Effector memory CD8-positive, alpha-beta T cell (primary cell): ENCODE measurements at regions not wholly inside any gene's neighbourhood (a gene's known extent, or its start where the extent isn't known, plus 50 kb on each side); places are given as distances from the start of the nearest gene placed in this dataset.
"Not testable (repeated sequence)": the region's sequence is repeated elsewhere in the genome, so short reads cannot be mapped to it uniquely, and the experiment has no call there.

Source experiments
- ATAC-seq: fragments of 150-1000 bp; cut with Tn5 transposase; replicated peaks from 2 replicates; pipeline ENCODE4 v1.10.0; 2021; ENCODE audit warnings: mild to moderate bottlenecking, moderate library complexity
- DNase-seq, 3 experiments: peaks; one replicate each; pipeline ENCODE4 v3.0.0; 2021
- H3K27ac Mint-ChIP-seq, 2 donors: one replicate each; pipeline ENCODE4 v1.8.0; 2022; ENCODE audit warnings: mild to moderate bottlenecking in 2 of 2, mixed read lengths in 2 of 2, moderate library complexity in 2 of 2
- H3K27me3 Mint-ChIP-seq, 2 donors: one replicate each; pipeline ENCODE4 v1.8.0; 2022; ENCODE audit warnings: mixed read lengths in 2 of 2
- H3K36me3 Mint-ChIP-seq: one replicate; pipeline ENCODE4 v1.8.0; 2022; ENCODE audit warnings: mild to moderate bottlenecking, moderate library complexity, mixed read lengths; ENCODE audit not compliant: insufficient read depth
- H3K4me1 Mint-ChIP-seq, 2 donors: one replicate each; pipeline ENCODE4 v1.8.0; 2022; ENCODE audit warnings: low read depth in 2 of 2, mixed read lengths in 2 of 2
- H3K4me3 Mint-ChIP-seq, 2 donors: one replicate each; pipeline ENCODE4 v1.8.0; 2022; ENCODE audit warnings: mild to moderate bottlenecking in 2 of 2, mixed read lengths in 2 of 2, moderate library complexity in 2 of 2
- H3K9me3 Mint-ChIP-seq, 2 donors: one replicate each; pipeline ENCODE4 v1.8.0; 2022; ENCODE audit warnings: mixed read lengths in 2 of 2

DNA sequence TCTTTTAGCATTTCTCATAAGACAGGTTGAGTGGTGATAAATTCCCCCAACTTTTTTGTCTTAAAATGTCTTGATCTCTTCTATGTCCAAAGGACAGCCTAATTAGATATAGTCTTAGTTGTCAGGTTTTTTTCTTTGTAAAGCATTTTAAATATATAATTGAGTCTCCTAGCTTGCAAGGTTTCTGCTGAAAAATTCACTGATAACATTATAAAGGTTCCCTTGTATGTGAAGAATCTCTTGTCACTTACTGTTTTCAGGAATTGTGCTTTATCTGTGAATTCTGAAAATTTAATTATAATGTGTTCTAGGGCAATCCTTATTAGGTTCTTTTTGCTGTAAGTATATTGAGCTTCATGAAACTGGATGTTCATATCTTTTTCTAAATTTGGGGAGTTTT lies 96.8 kb upstream of the ZNF92 start:
- ATAC-seq (no peak), DNase-seq (no peak)
- peaks cover 51 to 81% of the 10 kb centered on the region in 2 donors for H3K27me3 Mint-ChIP-seq
- no peak overlapping the region for H3K4me3 Mint-ChIP-seq
- no peaks in the 10 kb centered on the region for H3K36me3 Mint-ChIP-seq
- H3K9me3 Mint-ChIP-seq, result peaks cover 0 to 9% of the 10 kb centered on the region in 2 donors
- H3K4me1 Mint-ChIP-seq, result no peaks in the 10 kb centered on the region
- H3K27ac Mint-ChIP-seq, result no peak overlapping the region

DNA sequence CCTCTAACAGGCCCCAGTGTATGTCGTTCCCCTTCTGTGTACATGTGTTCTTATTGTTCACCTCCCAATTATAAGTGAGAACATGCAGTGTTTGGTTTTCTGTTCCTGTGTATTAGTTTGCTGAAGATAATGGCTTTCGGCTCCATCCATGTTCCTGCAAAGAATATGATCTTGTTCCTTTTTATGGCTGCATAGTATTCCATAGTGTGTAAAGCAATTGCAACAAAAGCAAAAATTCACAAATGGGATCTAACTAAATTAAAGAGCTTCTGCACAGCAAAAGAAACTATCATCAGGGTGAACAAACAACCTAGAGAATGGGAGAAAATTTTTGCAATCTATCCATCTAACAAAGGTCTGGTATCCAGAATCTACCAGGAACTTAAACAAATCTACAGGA lies 102.2 kb upstream of the ZNF92 start:
- H3K9me3 Mint-ChIP-seq, DNase-seq, ATAC-seq, H3K27ac Mint-ChIP-seq, H3K4me1 Mint-ChIP-seq, H3K4me3 Mint-ChIP-seq, H3K36me3 Mint-ChIP-seq: not testable (repeated sequence)
- H3K27me3 Mint-ChIP-seq, result peaks cover 59 to 85% of the 10 kb centered on the region in 2 donors

DNA sequence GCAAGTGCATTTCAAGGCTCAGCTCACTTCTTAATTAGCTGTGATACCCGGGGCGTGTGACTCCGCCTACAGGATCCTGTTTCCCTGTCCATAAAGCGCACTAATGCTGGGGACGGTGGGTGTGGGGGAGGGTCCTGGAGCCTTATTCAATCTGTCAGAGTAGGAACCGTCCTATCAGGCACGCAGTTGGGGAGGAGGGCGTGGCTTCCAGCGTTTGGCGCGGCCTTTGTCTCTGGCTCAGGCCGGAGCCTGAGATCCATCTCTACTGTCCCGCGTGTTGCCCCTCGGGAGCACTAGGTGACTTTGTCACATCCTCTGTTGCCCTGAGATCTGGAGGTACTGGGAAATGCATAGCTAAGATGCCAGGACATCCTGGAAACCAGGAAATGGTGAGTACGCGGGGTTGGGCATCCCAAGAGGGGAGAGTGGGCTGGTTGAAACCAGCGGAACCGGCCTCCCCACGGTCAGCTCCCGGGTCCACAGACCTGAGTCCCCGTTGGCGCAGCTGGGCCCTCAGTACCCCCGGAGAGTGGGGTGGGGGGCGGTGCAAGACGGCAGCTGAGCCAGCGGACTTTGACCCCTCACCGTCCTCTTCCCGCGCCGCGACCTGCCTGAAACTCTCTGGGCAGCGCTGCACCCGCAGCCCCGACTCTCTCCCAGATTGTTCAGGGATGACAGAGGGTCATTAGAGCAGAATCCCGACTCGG lies 104.4 kb upstream of the ZNF92 start:
- no peak overlapping the region for H3K27ac Mint-ChIP-seq
- peak; percentile 65 for ATAC-seq
- H3K36me3 Mint-ChIP-seq, result no peaks in the 10 kb centered on the region
- no peaks in the 10 kb centered on the region for H3K9me3 Mint-ChIP-seq
- H3K27me3 Mint-ChIP-seq, result peaks cover 55 to 70% of the 10 kb centered on the region in 2 donors
- DNase-seq, result no peak
- H3K4me1 Mint-ChIP-seq, result peaks cover 5 to 7% of the 10 kb centered on the region in 2 donors
- peak overlapping the region; percentile 75 to 76 for H3K4me3 Mint-ChIP-seq

DNA sequence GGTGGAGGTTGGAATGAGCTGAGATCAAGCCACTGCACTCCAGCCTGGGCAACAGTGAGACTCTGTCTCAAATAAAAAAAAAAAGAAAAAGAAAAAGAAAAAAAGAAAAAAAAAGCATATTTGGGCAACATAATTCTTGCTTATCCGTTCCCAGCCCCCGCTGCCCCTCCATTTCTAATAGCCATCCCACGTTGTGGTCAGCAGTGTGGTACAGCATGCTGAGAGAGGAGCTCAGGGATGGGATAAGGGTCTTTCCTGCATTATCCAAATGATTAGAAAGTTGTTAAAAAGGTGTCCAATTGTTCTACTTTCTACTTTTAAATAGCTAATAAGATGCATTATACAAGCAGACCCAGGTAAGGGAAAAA lies 104.9 kb upstream of the ZNF92 start:
- ATAC-seq (no peak), DNase-seq (no peak)
- peaks cover 52 to 65% of the 10 kb centered on the region in 2 donors for H3K27me3 Mint-ChIP-seq
- no peaks in the 10 kb centered on the region for H3K36me3 Mint-ChIP-seq
- H3K27ac Mint-ChIP-seq, result no peak overlapping the region
- peak overlapping the region; percentile 75 to 76 for H3K4me3 Mint-ChIP-seq
- no peaks in the 10 kb centered on the region for H3K9me3 Mint-ChIP-seq
- H3K4me1 Mint-ChIP-seq, result peaks cover 5 to 7% of the 10 kb centered on the region in 2 donors

DNA sequence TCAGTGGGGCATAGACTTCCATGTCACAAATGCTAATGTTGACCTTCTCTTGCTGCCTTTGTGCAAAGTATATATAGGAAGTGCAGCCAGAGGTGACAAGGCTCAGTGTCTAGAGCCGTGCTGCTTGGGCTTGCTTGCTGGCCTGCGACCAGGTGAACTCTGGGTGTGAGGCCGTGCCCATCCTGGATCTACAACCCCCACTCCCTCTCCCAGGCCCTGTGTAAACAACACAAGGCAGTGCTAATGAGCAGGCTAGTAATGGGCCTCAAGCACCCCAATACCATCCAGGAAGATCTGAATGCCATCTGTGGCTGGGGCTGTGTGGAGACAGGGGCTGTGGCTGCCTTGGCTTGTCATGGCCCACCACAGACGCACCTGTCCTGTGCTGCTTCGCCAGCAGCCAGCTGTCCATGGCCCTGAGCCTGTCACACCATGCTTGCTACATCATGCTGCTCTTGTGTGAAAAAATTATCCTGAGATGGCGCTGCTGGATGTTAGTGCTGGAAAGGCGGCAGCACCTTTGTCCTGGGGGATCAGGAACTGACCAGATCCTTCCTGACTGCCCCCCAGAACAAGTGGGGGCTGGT lies 107.6 kb upstream of the ZNF92 start:
- DNase-seq (no peak), ATAC-seq (no peak)
- Mint-ChIP-seq H3K9me3 (no peaks in the 10 kb centered on the region), H3K4me3 (no peak overlapping the region), H3K27ac (no peak overlapping the region), H3K27me3 (peaks cover 31 to 49% of the 10 kb centered on the region in 2 donors), H3K36me3 (no peaks in the 10 kb centered on the region), H3K4me1 (peaks cover 5 to 7% of the 10 kb centered on the region in 2 donors)

DNA sequence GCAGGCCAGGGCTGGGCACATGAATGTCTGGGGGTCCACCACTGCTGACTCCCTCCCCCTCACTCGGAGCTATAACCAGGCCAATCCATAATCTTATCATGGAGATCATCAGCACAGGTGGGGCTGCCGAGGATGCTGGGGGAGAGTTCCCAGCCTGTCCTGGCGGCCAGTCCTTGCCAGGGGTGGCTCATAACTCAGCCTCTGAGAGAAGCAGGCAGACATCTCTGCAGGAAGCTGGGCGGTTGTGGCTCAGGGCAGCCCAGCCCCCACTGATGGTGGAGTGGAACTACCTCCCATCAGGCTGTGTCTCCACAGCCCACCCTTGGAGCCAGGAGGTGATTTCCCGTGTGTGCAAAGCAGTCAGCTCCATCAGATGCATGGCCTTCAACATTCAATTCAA lies 109.4 kb upstream of the ZNF92 start:
- H3K27ac Mint-ChIP-seq, result no peak overlapping the region
- peaks cover 3 to 4% of the 10 kb centered on the region in 2 donors for H3K4me1 Mint-ChIP-seq
- H3K9me3 Mint-ChIP-seq, result no peaks in the 10 kb centered on the region
- H3K36me3 Mint-ChIP-seq, result no peaks in the 10 kb centered on the region
- DNase-seq (no peak), ATAC-seq (no peak)
- peaks cover 19 to 35% of the 10 kb centered on the region in 2 donors for H3K27me3 Mint-ChIP-seq
- H3K4me3 Mint-ChIP-seq, result no peak overlapping the region

DNA sequence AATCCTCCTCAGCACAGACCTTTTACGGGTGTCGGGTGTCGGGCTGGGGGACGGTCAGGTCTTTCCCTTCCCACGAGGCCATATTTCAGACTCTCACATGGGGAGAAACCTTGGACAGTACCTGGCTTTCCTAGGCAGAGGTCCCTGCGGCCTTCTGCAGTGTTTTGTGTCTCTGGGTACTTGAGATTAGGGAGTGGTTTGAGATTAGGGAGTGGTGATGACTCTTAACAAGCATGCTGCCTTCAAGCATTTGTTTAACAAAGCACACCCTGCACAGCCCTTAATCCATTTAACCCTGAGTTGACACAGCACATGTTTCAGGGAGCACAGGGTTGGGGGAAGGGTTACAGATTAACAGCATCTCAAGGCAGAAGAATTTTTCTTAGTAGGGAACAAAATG lies 113.0 kb upstream of the ZNF92 start:
- H3K36me3 Mint-ChIP-seq, H3K27ac Mint-ChIP-seq, H3K9me3 Mint-ChIP-seq, H3K4me3 Mint-ChIP-seq, ATAC-seq, H3K4me1 Mint-ChIP-seq, DNase-seq, H3K27me3 Mint-ChIP-seq: not testable (repeated sequence)

DNA sequence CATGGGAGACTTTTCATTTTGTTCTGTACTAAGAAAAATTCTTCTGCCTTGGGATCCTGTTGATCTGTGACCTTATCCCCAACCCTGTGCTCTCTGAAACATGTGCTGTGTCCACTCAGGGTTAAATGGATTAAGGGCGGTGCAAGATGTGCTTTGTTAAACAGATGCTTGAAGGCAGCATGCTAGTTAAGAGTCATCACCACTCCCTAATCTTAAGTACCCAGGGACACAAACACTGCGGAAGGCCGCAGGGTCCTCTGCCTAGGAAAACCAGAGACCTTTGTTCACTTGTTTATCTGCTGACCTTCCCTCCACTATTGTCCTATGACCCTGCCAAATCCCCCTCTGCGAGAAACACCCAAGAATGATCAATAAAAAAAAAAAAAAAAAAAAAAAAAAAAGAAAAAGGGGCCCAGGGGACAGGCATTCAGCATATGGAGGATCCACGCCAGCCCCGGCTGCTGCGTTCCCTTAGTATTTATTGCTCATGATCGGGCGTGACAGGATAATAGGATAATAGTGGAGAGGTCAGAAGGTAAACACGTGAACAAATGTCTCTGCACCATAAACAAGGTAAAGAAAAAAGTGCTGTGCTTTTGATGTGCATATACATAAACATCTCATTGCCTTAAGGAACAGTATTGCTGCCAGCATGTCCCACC lies 113.7 kb upstream of the ZNF92 start:
- H3K4me3 Mint-ChIP-seq, H3K27ac Mint-ChIP-seq, H3K9me3 Mint-ChIP-seq, H3K27me3 Mint-ChIP-seq, H3K4me1 Mint-ChIP-seq, DNase-seq, ATAC-seq, H3K36me3 Mint-ChIP-seq: not testable (repeated sequence)

DNA sequence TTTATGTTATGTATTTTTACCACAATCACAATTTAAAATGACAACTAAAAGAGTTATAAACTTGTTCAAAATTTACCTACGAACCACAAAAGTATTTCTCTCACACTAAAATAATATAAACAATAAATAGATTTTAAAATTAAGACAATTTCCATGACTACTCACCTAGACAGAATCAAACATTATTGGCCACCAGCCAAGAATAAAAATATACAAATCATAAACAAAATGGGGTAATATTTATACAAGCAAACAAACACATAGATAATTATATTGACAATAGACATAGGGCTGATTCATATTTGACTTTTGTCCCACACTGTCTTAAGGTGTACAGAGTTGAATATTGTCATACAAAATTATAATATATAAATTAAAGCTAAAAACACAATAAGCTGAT lies 119.6 kb upstream of the ZNF92 start:
- DNase-seq, result no peak
- H3K27me3 Mint-ChIP-seq, result peaks cover 12 to 26% of the 10 kb centered on the region in 2 donors
- no peak overlapping the region for H3K4me3 Mint-ChIP-seq
- peaks cover 2% of the 10 kb centered on the region for H3K36me3 Mint-ChIP-seq
- H3K27ac Mint-ChIP-seq, result no peak overlapping the region
- no peak for ATAC-seq
- H3K9me3 Mint-ChIP-seq, result no peaks in the 10 kb centered on the region
- peaks cover 10 to 16% of the 10 kb centered on the region in 2 donors for H3K4me1 Mint-ChIP-seq

DNA sequence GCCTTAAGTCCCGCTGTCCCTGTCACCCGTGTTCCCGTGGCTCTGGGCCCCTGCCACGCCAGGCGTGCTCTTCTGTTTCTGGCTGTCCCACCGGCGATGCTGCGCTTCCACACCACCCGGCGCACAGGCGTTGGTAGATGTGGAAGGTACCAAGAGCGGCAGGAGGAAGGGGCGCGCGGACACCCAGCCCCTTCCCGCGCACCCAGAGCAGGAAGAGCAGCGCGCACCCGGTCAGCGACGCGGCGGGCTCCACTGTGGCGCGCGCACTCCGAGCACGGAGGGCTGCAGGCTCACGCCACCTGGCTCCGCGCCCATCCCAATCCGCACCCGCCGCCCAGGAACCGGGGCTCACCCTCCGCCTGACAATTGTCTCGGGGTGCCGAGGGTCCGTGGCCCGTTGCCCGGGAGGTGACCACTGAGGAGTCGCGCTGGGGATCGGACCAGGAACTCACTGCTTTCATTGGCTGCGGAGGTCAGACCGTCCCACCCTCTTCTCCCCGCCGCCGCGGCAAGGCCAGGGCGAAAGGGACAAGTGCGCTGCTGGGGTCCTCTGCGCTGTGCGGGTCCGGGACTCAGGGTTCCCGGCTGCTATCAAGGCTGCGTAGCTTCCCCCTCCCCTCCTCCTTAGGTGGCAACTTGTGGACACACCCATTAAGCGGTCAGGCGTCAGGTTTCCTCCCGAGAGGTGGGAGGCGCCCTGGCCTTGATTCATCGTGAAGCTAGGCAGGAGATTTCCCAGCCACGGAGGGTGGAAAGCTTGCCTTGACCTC lies 121.6 kb upstream of the ZNF92 start:
- DNase-seq (peak in 2 of 3 experiments; percentile 15 to 26), ATAC-seq (peak; percentile 84)
- Mint-ChIP-seq H3K4me1 (peaks cover 10 to 17% of the 10 kb centered on the region in 2 donors), H3K27me3 (peaks cover 12 to 32% of the 10 kb centered on the region in 2 donors), H3K36me3 (peaks cover 2% of the 10 kb centered on the region), H3K27ac (peak overlapping the region in 1 of 2 donors; percentile 75), H3K9me3 (no peaks in the 10 kb centered on the region), H3K4me3 (peak overlapping the region; percentile 90 to 92)

DNA sequence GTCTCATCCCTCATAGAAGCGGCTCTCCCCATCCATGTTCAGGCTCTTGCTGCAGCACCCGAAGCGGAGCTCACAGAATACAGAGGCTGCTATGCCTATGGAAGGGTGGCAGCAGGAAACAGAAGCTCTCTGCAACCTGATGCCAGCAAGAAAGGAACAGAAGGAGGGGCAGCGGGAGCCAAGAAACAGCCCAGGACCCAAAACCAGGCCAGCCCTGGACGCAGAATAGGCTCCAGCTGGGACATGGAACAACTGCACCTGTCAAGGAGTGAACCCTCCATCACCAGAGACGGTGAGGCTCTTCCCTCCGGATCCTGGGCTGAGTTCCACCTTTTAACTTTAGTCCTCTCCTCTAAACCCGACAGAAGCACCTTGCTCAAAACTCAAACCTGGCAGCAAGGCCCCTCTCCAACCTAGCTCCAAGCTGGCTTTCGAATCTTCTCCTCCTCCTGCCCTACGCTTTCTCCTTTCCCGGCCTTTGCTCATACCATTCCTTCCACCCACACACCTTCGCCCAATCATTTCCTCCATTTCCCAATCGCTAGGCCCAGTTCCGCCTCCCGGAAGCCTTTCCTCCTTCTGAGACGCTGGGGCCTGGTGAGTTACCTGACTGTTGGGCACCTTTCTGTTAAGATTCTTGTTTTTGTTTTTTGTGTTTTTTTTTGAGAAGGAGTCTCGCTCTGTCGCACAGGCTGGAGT lies 122.8 kb upstream of the ZNF92 start:
- H3K4me1 Mint-ChIP-seq, result peaks cover 10 to 17% of the 10 kb centered on the region in 2 donors
- no peak for DNase-seq
- peaks cover 2% of the 10 kb centered on the region for H3K36me3 Mint-ChIP-seq
- peak overlapping the region; percentile 90 to 92 for H3K4me3 Mint-ChIP-seq
- H3K27me3 Mint-ChIP-seq, result peaks cover 12 to 32% of the 10 kb centered on the region in 2 donors
- no peaks in the 10 kb centered on the region for H3K9me3 Mint-ChIP-seq
- H3K27ac Mint-ChIP-seq, result no peak overlapping the region
- no peak for ATAC-seq

DNA sequence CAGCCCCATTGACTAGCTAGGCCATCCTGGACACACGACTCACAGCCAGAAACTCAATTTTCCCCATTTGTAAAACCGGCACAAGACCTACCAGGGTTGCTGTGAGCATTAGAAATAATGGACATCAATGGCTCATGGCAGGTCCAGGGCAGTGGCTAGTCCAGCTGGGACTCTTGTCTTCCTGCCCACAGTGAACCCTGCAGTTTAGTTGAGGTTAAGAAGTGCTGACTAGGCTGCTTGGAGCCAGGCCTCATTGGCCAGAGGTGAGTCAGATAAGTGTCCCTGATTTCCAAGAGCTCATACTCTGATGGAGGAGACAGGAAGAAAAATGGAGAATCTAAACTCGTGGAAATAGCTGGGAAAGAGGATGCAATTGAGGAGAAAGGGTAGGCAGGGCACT lies 123.4 kb upstream of the ZNF92 start:
- H3K27me3 Mint-ChIP-seq, result peaks cover 12 to 32% of the 10 kb centered on the region in 2 donors
- no peak for ATAC-seq
- peaks cover 10 to 17% of the 10 kb centered on the region in 2 donors for H3K4me1 Mint-ChIP-seq
- H3K4me3 Mint-ChIP-seq, result peak overlapping the region; percentile 17 to 26
- H3K9me3 Mint-ChIP-seq, result no peaks in the 10 kb centered on the region
- DNase-seq, result no peak
- H3K27ac Mint-ChIP-seq, result no peak overlapping the region
- H3K36me3 Mint-ChIP-seq, result peaks cover 2% of the 10 kb centered on the region

DNA sequence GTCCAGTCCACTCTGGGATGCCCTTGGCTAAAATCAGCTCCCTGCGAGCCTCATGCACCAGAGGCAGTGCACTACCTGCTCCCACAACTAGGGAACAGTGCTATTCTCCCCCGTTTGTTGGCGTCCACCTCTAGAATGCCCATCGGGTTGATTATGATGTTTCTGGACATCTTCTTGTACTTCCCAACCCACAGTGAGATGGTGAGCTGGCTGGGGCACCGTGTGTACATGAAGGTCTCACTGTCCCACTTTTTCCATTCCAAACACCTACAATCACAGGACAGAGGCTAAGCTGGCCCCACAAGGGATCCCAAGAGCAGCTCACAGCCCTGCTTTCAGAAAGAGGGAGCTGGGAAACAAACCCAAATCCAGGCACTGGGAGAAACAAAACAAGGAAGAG lies 126.2 kb upstream of the ZNF92 start:
- peaks cover 2% of the 10 kb centered on the region for H3K36me3 Mint-ChIP-seq
- H3K27ac Mint-ChIP-seq, result no peak overlapping the region
- ATAC-seq (no peak), DNase-seq (no peak)
- peaks cover 8 to 15% of the 10 kb centered on the region in 2 donors for H3K4me1 Mint-ChIP-seq
- H3K9me3 Mint-ChIP-seq, result no peaks in the 10 kb centered on the region
- no peak overlapping the region for H3K4me3 Mint-ChIP-seq
- peaks cover 12 to 32% of the 10 kb centered on the region in 2 donors for H3K27me3 Mint-ChIP-seq
